ENCODE measurements at regions not wholly inside any gene's neighbourhood (a gene's known extent, or its start where the extent isn't known, plus 50 kb on each side); places are given as distances from the start of the nearest gene placed in this dataset.

DNA sequence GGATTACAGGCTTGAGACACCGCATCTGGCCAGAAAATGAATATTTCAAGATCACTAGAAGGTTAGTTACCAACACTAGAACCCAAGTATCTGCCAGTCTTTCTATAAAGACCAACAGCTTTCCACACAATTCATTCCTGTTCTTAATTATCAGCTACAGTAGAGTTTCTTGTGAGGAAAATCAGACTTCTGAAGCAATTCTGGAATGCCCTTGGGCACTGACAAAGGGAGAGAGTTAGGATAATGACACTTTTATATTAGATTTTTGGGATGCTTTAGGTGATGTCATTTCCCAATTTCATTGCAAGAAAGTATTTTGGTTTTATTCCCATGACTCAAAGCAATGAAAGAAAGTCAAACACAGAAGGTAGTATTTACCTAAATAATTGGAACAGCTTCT lies 497.0 kb upstream of the TUSC1 start:
- Histone ChIP-seq H3K27ac (no peak overlapping the region), H3K4me3 (IDR thresholded peaks at IDR 0.05; ENCODE audit: insufficient read depth, low read depth, low read length) (no peak overlapping the region), H3K4me2 (no peak overlapping the region), H3K79me2 (ENCODE audit: insufficient read depth, low read depth) (no peaks in the 10 kb centered on the region), H2AFZ (ENCODE audit: low read depth) (no peak overlapping the region), H3K27me3 (ENCODE audit: insufficient read depth, low read depth) (no peaks in the 10 kb centered on the region), H3K9ac (no peak overlapping the region), H4K20me1 (ENCODE audit: insufficient read depth) (no peaks in the 10 kb centered on the region), H3K4me1 (ENCODE audit: low read depth, poor library complexity, severe bottlenecking) (no peaks in the 10 kb centered on the region), H3K36me3 (ENCODE audit: insufficient read depth) (no peaks in the 10 kb centered on the region)
- no peak for TF ChIP-seq CTCF (conservative IDR thresholded peaks at IDR 0.05; ENCODE audit: low read depth, low read length)

- no peaks in the 10 kb centered on the region for H3K27me3 ChIP-seq (ENCODE audit: insufficient read depth, low read depth)
- no peak overlapping the region for H3K27ac ChIP-seq
Measured at GRCh38 chr9:26172301-26172700, 494.1 kb upstream of the TUSC1 start.

GRCh38 chr9:26171691-26172090 lies 493.4 kb upstream of the TUSC1 start:
- H3K27ac ChIP-seq = no peak overlapping the region
- H3K4me2 ChIP-seq = no peak overlapping the region
- TF ChIP-seq CTCF (conservative IDR thresholded peaks at IDR 0.05; ENCODE audit: low read depth, low read length) = no peak
- no peaks in the 10 kb centered on the region for H3K4me1 ChIP-seq (ENCODE audit: low read depth, poor library complexity, severe bottlenecking)
- no peaks in the 10 kb centered on the region for H3K79me2 ChIP-seq (ENCODE audit: insufficient read depth, low read depth)
- no peak overlapping the region for H3K4me3 ChIP-seq (IDR thresholded peaks at IDR 0.05; ENCODE audit: insufficient read depth, low read depth, low read length)
- no peak overlapping the region for H2AFZ ChIP-seq (ENCODE audit: low read depth)
- H3K36me3 ChIP-seq (ENCODE audit: insufficient read depth) = no peaks in the 10 kb centered on the region
- H3K27me3 ChIP-seq (ENCODE audit: insufficient read depth, low read depth) = no peaks in the 10 kb centered on the region
- H4K20me1 ChIP-seq (ENCODE audit: insufficient read depth) = no peaks in the 10 kb centered on the region
- no peak overlapping the region for H3K9ac ChIP-seq

More at GRCh38 chr9:26172301-26172700, 494.1 kb upstream of the TUSC1 start:
- no peak for TF ChIP-seq CTCF (conservative IDR thresholded peaks at IDR 0.05; ENCODE audit: low read depth, low read length)
- Histone ChIP-seq H3K9ac (no peak overlapping the region), H2AFZ (ENCODE audit: low read depth) (no peak overlapping the region), H3K4me3 (IDR thresholded peaks at IDR 0.05; ENCODE audit: insufficient read depth, low read depth, low read length) (no peak overlapping the region), H3K4me1 (ENCODE audit: low read depth, poor library complexity, severe bottlenecking) (no peaks in the 10 kb centered on the region), H3K79me2 (ENCODE audit: insufficient read depth, low read depth) (no peaks in the 10 kb centered on the region), H4K20me1 (ENCODE audit: insufficient read depth) (no peaks in the 10 kb centered on the region), H3K36me3 (ENCODE audit: insufficient read depth) (no peaks in the 10 kb centered on the region), H3K4me2 (no peak overlapping the region)

- H3K4me2 ChIP-seq = no peak overlapping the region
- no peaks in the 10 kb centered on the region for H3K4me1 ChIP-seq (ENCODE audit: low read depth, poor library complexity, severe bottlenecking)
- H3K9ac ChIP-seq = no peak overlapping the region
- no peak for TF ChIP-seq CTCF (conservative IDR thresholded peaks at IDR 0.05; ENCODE audit: low read depth, low read length)
- no peaks in the 10 kb centered on the region for H3K36me3 ChIP-seq (ENCODE audit: insufficient read depth)
- no peak overlapping the region for H3K27ac ChIP-seq
- H4K20me1 ChIP-seq (ENCODE audit: insufficient read depth) = no peaks in the 10 kb centered on the region
- no peaks in the 10 kb centered on the region for H3K27me3 ChIP-seq (ENCODE audit: insufficient read depth, low read depth)
- no peak overlapping the region for H3K4me3 ChIP-seq (IDR thresholded peaks at IDR 0.05; ENCODE audit: insufficient read depth, low read depth, low read length)
- H3K79me2 ChIP-seq (ENCODE audit: insufficient read depth, low read depth) = no peaks in the 10 kb centered on the region
- H2AFZ ChIP-seq (ENCODE audit: low read depth) = no peak overlapping the region
Measured at GRCh38 chr9:26170190-26170589, 491.9 kb upstream of the TUSC1 start.

All from KMS-11 (cell line).